ENCODE measurements at regions not wholly inside any gene's neighbourhood (a gene's known extent, or its start where the extent isn't known, plus 50 kb on each side); places are given as distances from the start of the nearest gene placed in this dataset.

GRCh38 chr13:94842901-94843300 is 130.6 kb upstream of the SOX21 start:
- TF ChIP-seq SIN3A (IDR thresholded peaks at IDR 0.05; ENCODE audit: borderline replicate concordance, insufficient read depth, low read length): no peak
- no peak for TF ChIP-seq FOXP2 (optimal IDR thresholded peaks at IDR 0.05; ENCODE audit: borderline replicate concordance, extremely low read depth, extremely low read length, insufficient read depth)
- no peak for TF ChIP-seq REST (IDR thresholded peaks at IDR 0.05; ENCODE audit: insufficient read depth in 1 of 2, low read depth in 2 of 2, low read length in 2 of 2)
- no peak for TF ChIP-seq TAF1 (IDR thresholded peaks at IDR 0.05; ENCODE audit: borderline replicate concordance, insufficient read depth, low read length)
- TF ChIP-seq POLR2AphosphoS5 (IDR thresholded peaks at IDR 0.05; ENCODE audit: low read depth, low read length): no peak

GRCh38 chr13:94829837-94830365 is 117.6 kb upstream of the SOX21 start:
- TF ChIP-seq REST (IDR thresholded peaks at IDR 0.05; ENCODE audit: insufficient read depth in 1 of 2, low read depth in 2 of 2, low read length in 2 of 2): no peak

GRCh38 chr13:94829185-94829836 is 117.0 kb upstream of the SOX21 start:
- TF ChIP-seq POLR2AphosphoS5 (IDR thresholded peaks at IDR 0.05; ENCODE audit: low read depth, low read length): no peak
- no peak for TF ChIP-seq FOXP2 (optimal IDR thresholded peaks at IDR 0.05; ENCODE audit: borderline replicate concordance, extremely low read depth, extremely low read length, insufficient read depth)
- TF ChIP-seq REST (IDR thresholded peaks at IDR 0.05; ENCODE audit: insufficient read depth in 1 of 2, low read depth in 2 of 2, low read length in 2 of 2): no peak
- TF ChIP-seq SIN3A (IDR thresholded peaks at IDR 0.05; ENCODE audit: borderline replicate concordance, insufficient read depth, low read length): no peak
- no peak for TF ChIP-seq TAF1 (IDR thresholded peaks at IDR 0.05; ENCODE audit: borderline replicate concordance, insufficient read depth, low read length)

GRCh38 chr13:94827566-94827965 is 115.2 kb upstream of the SOX21 start:
- TF ChIP-seq REST (IDR thresholded peaks at IDR 0.05; ENCODE audit: insufficient read depth in 1 of 2, low read depth in 2 of 2, low read length in 2 of 2) (no peak), SIN3A (IDR thresholded peaks at IDR 0.05; ENCODE audit: borderline replicate concordance, insufficient read depth, low read length) (no peak), POLR2AphosphoS5 (IDR thresholded peaks at IDR 0.05; ENCODE audit: low read depth, low read length) (no peak), TAF1 (IDR thresholded peaks at IDR 0.05; ENCODE audit: borderline replicate concordance, insufficient read depth, low read length) (no peak)

- no peak for TF ChIP-seq SIN3A (IDR thresholded peaks at IDR 0.05; ENCODE audit: borderline replicate concordance, insufficient read depth, low read length)
- TF ChIP-seq TAF1 (IDR thresholded peaks at IDR 0.05; ENCODE audit: borderline replicate concordance, insufficient read depth, low read length): no peak
- TF ChIP-seq POLR2AphosphoS5 (IDR thresholded peaks at IDR 0.05; ENCODE audit: low read depth, low read length): no peak
- no peak for TF ChIP-seq FOXP2 (optimal IDR thresholded peaks at IDR 0.05; ENCODE audit: borderline replicate concordance, extremely low read depth, extremely low read length, insufficient read depth)
- no peak for TF ChIP-seq REST (IDR thresholded peaks at IDR 0.05; ENCODE audit: insufficient read depth in 1 of 2, low read depth in 2 of 2, low read length in 2 of 2)
Measured at GRCh38 chr13:94825507-94825906, 113.2 kb upstream of the SOX21 start.
